ENCODE measurements at regions not wholly inside any gene's neighbourhood (a gene's known extent, or its start where the extent isn't known, plus 50 kb on each side); places are given as distances from the start of the nearest gene placed in this dataset.

DNA sequence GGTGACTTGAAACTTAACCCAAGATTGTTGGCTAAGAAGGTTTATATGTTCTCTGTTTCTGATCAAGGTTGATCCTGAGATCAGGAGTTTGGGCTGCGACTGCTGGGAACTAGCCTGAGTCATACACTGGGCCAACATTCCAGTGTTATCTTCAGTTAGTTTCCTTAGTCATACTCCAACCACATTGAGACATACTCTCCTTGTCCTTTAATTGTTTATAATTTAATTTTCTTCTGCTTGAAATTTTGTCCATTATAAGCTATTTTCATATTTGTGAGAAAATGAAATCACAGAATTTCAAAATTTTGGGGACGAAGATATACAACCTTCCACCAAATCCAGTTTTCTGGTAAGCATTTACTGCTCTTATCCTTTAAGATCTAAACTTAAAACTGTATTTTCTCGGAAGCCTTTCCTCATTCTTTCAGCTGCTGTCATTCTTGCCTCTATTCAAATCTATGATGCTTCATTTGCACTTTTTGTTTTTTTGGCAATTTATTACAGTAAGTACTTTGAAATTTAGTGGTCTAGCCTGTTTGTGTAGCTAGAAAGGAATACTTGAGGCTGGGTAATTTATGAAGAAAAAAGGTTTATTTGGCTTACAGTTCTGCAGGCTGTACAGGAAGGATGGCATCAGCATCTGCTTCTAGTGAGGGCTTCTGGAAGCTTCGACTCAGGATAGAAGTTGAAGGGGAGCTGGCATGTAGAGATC, 63.4 kb upstream of the POT1 start:
- TF ChIP-seq, protein P1, sequence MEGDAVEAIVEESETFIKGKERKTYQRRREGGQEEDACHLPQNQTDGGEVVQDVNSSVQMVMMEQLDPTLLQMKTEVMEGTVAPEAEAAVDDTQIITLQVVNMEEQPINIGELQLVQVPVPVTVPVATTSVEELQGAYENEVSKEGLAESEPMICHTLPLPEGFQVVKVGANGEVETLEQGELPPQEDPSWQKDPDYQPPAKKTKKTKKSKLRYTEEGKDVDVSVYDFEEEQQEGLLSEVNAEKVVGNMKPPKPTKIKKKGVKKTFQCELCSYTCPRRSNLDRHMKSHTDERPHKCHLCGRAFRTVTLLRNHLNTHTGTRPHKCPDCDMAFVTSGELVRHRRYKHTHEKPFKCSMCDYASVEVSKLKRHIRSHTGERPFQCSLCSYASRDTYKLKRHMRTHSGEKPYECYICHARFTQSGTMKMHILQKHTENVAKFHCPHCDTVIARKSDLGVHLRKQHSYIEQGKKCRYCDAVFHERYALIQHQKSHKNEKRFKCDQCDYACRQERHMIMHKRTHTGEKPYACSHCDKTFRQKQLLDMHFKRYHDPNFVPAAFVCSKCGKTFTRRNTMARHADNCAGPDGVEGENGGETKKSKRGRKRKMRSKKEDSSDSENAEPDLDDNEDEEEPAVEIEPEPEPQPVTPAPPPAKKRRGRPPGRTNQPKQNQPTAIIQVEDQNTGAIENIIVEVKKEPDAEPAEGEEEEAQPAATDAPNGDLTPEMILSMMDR (IDR thresholded peaks at IDR 0.05 in 4 of 5, conservative IDR thresholded peaks at IDR 0.05 in 1 of 5) = no peak
- TF ChIP-seq POLR2A (IDR thresholded peaks at IDR 0.05) = no peak

All from gastrocnemius medialis (tissue), 4 donors.